HL-60 (cell line): ENCODE measurements at regions not wholly inside any gene's neighbourhood (a gene's known extent, or its start where the extent isn't known, plus 50 kb on each side); places are given as distances from the start of the nearest gene placed in this dataset.

Source experiments
- CTCF ChIP-seq: IDR thresholded peaks from one replicate; pipeline ENCODE4 v1.5.1; 2011; ENCODE audit warnings: low read length, control low read depth, inconsistent platforms; ENCODE audit not compliant: insufficient read depth
- GABPA ChIP-seq: IDR thresholded peaks from 2 replicates; pipeline ENCODE4 v1.6.1; 2012; ENCODE audit warnings: low read depth
- POLR2AphosphoS5 ChIP-seq: IDR thresholded peaks from 2 replicates; pipeline ENCODE4 v1.6.1; 2012; ENCODE audit warnings: low read depth
- REST ChIP-seq: IDR thresholded peaks from 2 replicates; pipeline ENCODE4 v1.6.1; 2012; ENCODE audit warnings: low read depth; ENCODE audit not compliant: insufficient replicate concordance

GRCh38 chr10:23715363-23715762 lies 276.5 kb downstream of the OTUD1 start:
- TF ChIP-seq CTCF (no peak), POLR2AphosphoS5 (no peak), GABPA (no peak), REST (no peak)
